SK-N-MC (cell line): ENCODE measurements at regions not wholly inside any gene's neighbourhood (a gene's known extent, or its start where the extent isn't known, plus 50 kb on each side); places are given as distances from the start of the nearest gene placed in this dataset.

Source experiments
- DNase-seq: peaks from one replicate; pipeline ENCODE4 v3.0.0-alpha.2; 2011; ENCODE audit warnings: low read depth, low spot score
- H3K27ac ChIP-seq: fragments of 200-600 bp; sonication (generic); 2 replicates; pipeline ENCODE4 v1.5.1; 2016; ENCODE audit warnings: mixed run types
- H3K36me3 ChIP-seq: fragments of 200-600 bp; sonication (generic); 2 replicates; pipeline ENCODE4 v1.6.1; 2017; ENCODE audit warnings: antibody characterized with exemption, low read length, mixed read lengths; ENCODE audit not compliant: insufficient read depth
- H3K4me3 ChIP-seq: fragments of 200-600 bp; sonication (generic); 2 replicates; pipeline ENCODE4 v1.5.1; 2016
- H3K9ac ChIP-seq: fragments of 200-600 bp; sonication (generic); 2 replicates; pipeline ENCODE4 v1.8.0; 2017; ENCODE audit warnings: mixed run types, mixed read lengths; ENCODE audit not compliant: insufficient read length
- H3K9me3 ChIP-seq: fragments of 200-600 bp; sonication (generic); 2 replicates; pipeline ENCODE4 v1.6.1; 2017; ENCODE audit warnings: low read depth, mild to moderate bottlenecking, antibody characterized with exemption, low read length, moderate library complexity, mixed read lengths
- EZH2 ChIP-seq: fragments of 200-600 bp; sonication (generic); IDR thresholded peaks from one replicate; pipeline ENCODE4 v1.6.1; 2017; ENCODE audit warnings: antibody characterized with exemption
- FOXP2 ChIP-seq: optimal IDR thresholded peaks from 2 replicates; pipeline ENCODE3; 2011; ENCODE audit warnings: mild to moderate bottlenecking, moderate library complexity; ENCODE audit not compliant: insufficient read depth; ENCODE audit errors: extremely low read length, control extremely low read depth
- POLR2AphosphoS5 ChIP-seq: IDR thresholded peaks from 2 replicates; pipeline ENCODE4 v1.6.1; 2012; ENCODE audit warnings: mild to moderate bottlenecking, low read depth, low read length, borderline replicate concordance

GRCh38 chr6:139547804-139548203, 173.4 kb upstream of the CITED2 start:
- Histone ChIP-seq H3K9me3 (no peaks in the 10 kb centered on the region), H3K4me3 (peak overlapping the region; percentile 62), H3K27ac (peak overlapping the region; percentile 91), H3K9ac (peak overlapping the region; percentile 26), H3K36me3 (no peaks in the 10 kb centered on the region)
- no peak for DNase-seq
- TF ChIP-seq POLR2AphosphoS5 (no peak), FOXP2 (no peak), EZH2 (no peak)

GRCh38 chr6:139547122-139547776, 172.8 kb upstream of the CITED2 start:
- peak overlapping the region; percentile 91 for H3K27ac ChIP-seq
- TF ChIP-seq POLR2AphosphoS5 (peak; percentile 33; the same call in 1 of the 2 replicates), EZH2 (no peak)
- peak overlapping the region; percentile 62 for H3K4me3 ChIP-seq
- H3K9ac ChIP-seq = peak overlapping the region; percentile 43
- DNase-seq = no peak
- no peaks in the 10 kb centered on the region for H3K9me3 ChIP-seq
- no peaks in the 10 kb centered on the region for H3K36me3 ChIP-seq

GRCh38 chr6:139546106-139546472, 171.6 kb upstream of the CITED2 start:
- H3K4me3 ChIP-seq = no peak overlapping the region
- DNase-seq = no peak
- no peaks in the 10 kb centered on the region for H3K36me3 ChIP-seq
- H3K27ac ChIP-seq = peak overlapping the region; percentile 91
- no peak for TF ChIP-seq FOXP2
- no peak for TF ChIP-seq POLR2AphosphoS5
- TF ChIP-seq EZH2 = no peak
- H3K9me3 ChIP-seq = no peaks in the 10 kb centered on the region
- H3K9ac ChIP-seq = peak overlapping the region; percentile 43

GRCh38 chr6:139545206-139546105, 171.0 kb upstream of the CITED2 start:
- peak overlapping the region; percentile 24 for H3K9ac ChIP-seq
- H3K27ac ChIP-seq = peak overlapping the region; percentile 91

GRCh38 chr6:139544701-139545057, 170.2 kb upstream of the CITED2 start:
- no peak for DNase-seq
- H3K9me3 ChIP-seq = no peaks in the 10 kb centered on the region
- H3K9ac ChIP-seq = no peak overlapping the region
- TF ChIP-seq EZH2 = no peak
- TF ChIP-seq POLR2AphosphoS5 = peak; percentile 28; the same call in 1 of the 2 replicates
- no peaks in the 10 kb centered on the region for H3K36me3 ChIP-seq
- H3K27ac ChIP-seq = peak overlapping the region; percentile 91
- H3K4me3 ChIP-seq = peak overlapping the region; percentile 22

More at GRCh38 chr6:139545206-139546105, 171.0 kb upstream of the CITED2 start:
- DNase-seq = no peak
- Histone ChIP-seq H3K9me3 (no peaks in the 10 kb centered on the region), H3K36me3 (no peaks in the 10 kb centered on the region), H3K4me3 (peak overlapping the region; percentile 22)
- no peak for TF ChIP-seq EZH2
- TF ChIP-seq FOXP2 = no peak
- TF ChIP-seq POLR2AphosphoS5 = no peak

GRCh38 chr6:139542351-139542750, 167.9 kb upstream of the CITED2 start:
- Histone ChIP-seq H3K4me3 (no peak overlapping the region), H3K9me3 (no peaks in the 10 kb centered on the region), H3K27ac (peak overlapping the region; percentile 56; the same call in 1 of the 2 replicates), H3K36me3 (no peaks in the 10 kb centered on the region), H3K9ac (no peak overlapping the region)
- no peak for DNase-seq
- TF ChIP-seq EZH2 (no peak), POLR2AphosphoS5 (no peak), FOXP2 (no peak)

GRCh38 chr6:139540894-139541293, 166.4 kb upstream of the CITED2 start:
- no peak for DNase-seq
- TF ChIP-seq FOXP2 = no peak
- no peak for TF ChIP-seq POLR2AphosphoS5
- no peak for TF ChIP-seq EZH2

GRCh38 chr6:139540276-139540675, 165.8 kb upstream of the CITED2 start:
- no peak for DNase-seq
- H3K9ac ChIP-seq = no peak overlapping the region
- TF ChIP-seq FOXP2 (no peak), EZH2 (no peak)
- H3K4me3 ChIP-seq = no peak overlapping the region
- no peaks in the 10 kb centered on the region for H3K9me3 ChIP-seq
- H3K27ac ChIP-seq = peak overlapping the region; percentile 79
- H3K36me3 ChIP-seq = no peaks in the 10 kb centered on the region

More at GRCh38 chr6:139540894-139541293, 166.4 kb upstream of the CITED2 start:
- H3K4me3 ChIP-seq = no peak overlapping the region
- no peaks in the 10 kb centered on the region for H3K36me3 ChIP-seq
- no peaks in the 10 kb centered on the region for H3K9me3 ChIP-seq
- 0 out of 2 replicates have a peak overlapping the region, but pooled peaks have one; percentile 14 for H3K27ac ChIP-seq
- H3K9ac ChIP-seq = no peak overlapping the region

- TF ChIP-seq POLR2AphosphoS5 (no peak), FOXP2 (no peak), EZH2 (no peak)
- Histone ChIP-seq H3K9me3 (no peaks in the 10 kb centered on the region), H3K9ac (no peak overlapping the region), H3K36me3 (no peaks in the 10 kb centered on the region), H3K4me3 (no peak overlapping the region), H3K27ac (peak overlapping the region; percentile 79)
- no peak for DNase-seq
Observed at GRCh38 chr6:139539852-139540251, 165.4 kb upstream of the CITED2 start.
